GM10266 (cell line): ENCODE measurements at regions not wholly inside any gene's neighbourhood (a gene's known extent, or its start where the extent isn't known, plus 50 kb on each side); places are given as distances from the start of the nearest gene placed in this dataset.

ENCODE experiments used
- DNase-seq: peaks from one replicate; pipeline ENCODE4 v3.0.0; 2012; ENCODE audit errors: extremely low spot score
- CTCF ChIP-seq: IDR thresholded peaks from 2 replicates; pipeline ENCODE4 v1.5.1; 2012; ENCODE audit warnings: mild to moderate bottlenecking, low read depth; ENCODE audit not compliant: control insufficient read depth, insufficient read depth; ENCODE audit errors: missing control alignments

GRCh38 chr12:41719214-41719613 lies 425.5 kb downstream of the GXYLT1 start:
- DNase-seq = no peak
- TF ChIP-seq CTCF = no peak

- no peak for DNase-seq
- TF ChIP-seq CTCF = no peak
Measured at GRCh38 chr12:41715256-41715655, 429.4 kb downstream of the GXYLT1 start.

GRCh38 chr12:41709463-41710285 lies 435.0 kb downstream of the GXYLT1 start:
- TF ChIP-seq CTCF = no peak

GRCh38 chr12:41709012-41709411 lies 435.7 kb downstream of the GXYLT1 start:
- DNase-seq = no peak
- TF ChIP-seq CTCF = no peak

More at GRCh38 chr12:41709463-41710285, 435.0 kb downstream of the GXYLT1 start:
- DNase-seq = no peak

GRCh38 chr12:41706376-41706775 lies 438.3 kb downstream of the GXYLT1 start:
- DNase-seq = no peak
- no peak for TF ChIP-seq CTCF

- TF ChIP-seq CTCF = no peak
- no peak for DNase-seq
Measured at GRCh38 chr12:41701943-41702601, 442.6 kb downstream of the GXYLT1 start.

- DNase-seq = no peak
- TF ChIP-seq CTCF = no peak
Measured at GRCh38 chr12:41700940-41701339, 443.7 kb downstream of the GXYLT1 start.
